Lower leg skin (tissue), 3 donors: ENCODE measurements at regions not wholly inside any gene's neighbourhood (a gene's known extent, or its start where the extent isn't known, plus 50 kb on each side); places are given as distances from the start of the nearest gene placed in this dataset.

Source experiments
- CTCF ChIP-seq, 3 donors: fragments of 450-650 bp; IDR thresholded peaks; one replicate each; pipeline ENCODE4 v1.5.1; 2016; ENCODE audit warnings: antibody characterized with exemption in 3 of 3, mild to moderate bottlenecking in 3 of 3, moderate library complexity in 2 of 3
- POLR2A ChIP-seq, 2 donors: fragments of 450-650 bp; IDR thresholded peaks; one replicate each; pipeline ENCODE4 v1.6.1; 2016 to 2017; ENCODE audit warnings: antibody characterized with exemption in 2 of 2, mild to moderate bottlenecking in 1 of 2, moderate library complexity in 1 of 2

- no peak for TF ChIP-seq CTCF (IDR thresholded peaks at IDR 0.05)
- TF ChIP-seq POLR2A (IDR thresholded peaks at IDR 0.05): no peak
Observed at GRCh38 chr11:91435694-91436395, 788.8 kb upstream of the FAT3 start.
